HL-60 (cell line): ENCODE measurements at regions not wholly inside any gene's neighbourhood (a gene's known extent, or its start where the extent isn't known, plus 50 kb on each side); places are given as distances from the start of the nearest gene placed in this dataset.

ENCODE experiments used
- DNase-seq, 2 experiments: peaks; one replicate each; pipeline ENCODE4 v3.0.0-alpha.2; 2010 to 2020; ENCODE audit warnings: low read depth in 1 of 2, low spot score in 1 of 2
- H3K27ac ChIP-seq: fragments of 250-450 bp; sonication (Bioruptor Pico); replicated peaks from 2 replicates; pipeline ENCODE4 v1.5.1; 2020; ENCODE audit warnings: mild to moderate bottlenecking, moderate library complexity
- H3K27me3 ChIP-seq: fragments of 250-450 bp; sonication (Bioruptor Pico); 2 replicates; pipeline ENCODE4 v1.5.1; 2021; ENCODE audit warnings: mild to moderate bottlenecking, moderate library complexity; ENCODE audit not compliant: insufficient read depth, poor library complexity, severe bottlenecking
- H3K4me3 ChIP-seq: replicated peaks from 2 replicates; pipeline ENCODE4 v1.5.1; 2011; ENCODE audit warnings: mild to moderate bottlenecking, control low read depth, low read length; ENCODE audit not compliant: insufficient read depth
- CTCF ChIP-seq: IDR thresholded peaks from one replicate; pipeline ENCODE4 v1.5.1; 2011; ENCODE audit warnings: low read length, control low read depth, inconsistent platforms; ENCODE audit not compliant: insufficient read depth
- GABPA ChIP-seq: IDR thresholded peaks from 2 replicates; pipeline ENCODE4 v1.6.1; 2012; ENCODE audit warnings: low read depth
- POLR2AphosphoS5 ChIP-seq: IDR thresholded peaks from 2 replicates; pipeline ENCODE4 v1.6.1; 2012; ENCODE audit warnings: low read depth
- REST ChIP-seq: IDR thresholded peaks from 2 replicates; pipeline ENCODE4 v1.6.1; 2012; ENCODE audit warnings: low read depth; ENCODE audit not compliant: insufficient replicate concordance
- SPI1 ChIP-seq: IDR thresholded peaks from 2 replicates; pipeline ENCODE4 v1.6.1; 2012; ENCODE audit warnings: low read depth, mild to moderate bottlenecking, borderline replicate concordance

DNA sequence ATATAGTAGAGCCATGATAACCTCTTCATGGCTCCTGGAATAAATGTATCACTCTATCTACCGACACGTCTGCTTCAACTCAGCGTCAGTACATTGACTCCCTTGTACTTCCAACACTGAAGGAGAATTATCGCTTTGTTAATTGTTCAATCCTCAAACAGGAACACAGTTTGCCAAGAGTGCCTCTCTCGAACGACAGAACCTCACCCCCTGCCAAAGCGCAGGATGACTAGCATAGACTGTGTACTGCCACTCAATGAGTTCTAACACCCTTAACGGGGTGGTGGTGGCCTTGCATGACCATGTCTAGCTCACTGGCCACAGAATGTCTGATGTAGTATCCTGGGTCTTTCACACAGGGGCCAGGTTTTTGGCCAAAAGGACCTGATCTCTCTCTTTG lies 81.4 kb upstream of the HEY2 start:
- Histone ChIP-seq H3K27ac (no peak overlapping the region), H3K27me3 (peaks cover 7% of the 10 kb centered on the region), H3K4me3 (no peak overlapping the region)
- TF ChIP-seq POLR2AphosphoS5: no peak
- TF ChIP-seq CTCF: no peak
- TF ChIP-seq SPI1: no peak
- TF ChIP-seq GABPA: no peak
- no peak for TF ChIP-seq REST
- DNase-seq: no peak

DNA sequence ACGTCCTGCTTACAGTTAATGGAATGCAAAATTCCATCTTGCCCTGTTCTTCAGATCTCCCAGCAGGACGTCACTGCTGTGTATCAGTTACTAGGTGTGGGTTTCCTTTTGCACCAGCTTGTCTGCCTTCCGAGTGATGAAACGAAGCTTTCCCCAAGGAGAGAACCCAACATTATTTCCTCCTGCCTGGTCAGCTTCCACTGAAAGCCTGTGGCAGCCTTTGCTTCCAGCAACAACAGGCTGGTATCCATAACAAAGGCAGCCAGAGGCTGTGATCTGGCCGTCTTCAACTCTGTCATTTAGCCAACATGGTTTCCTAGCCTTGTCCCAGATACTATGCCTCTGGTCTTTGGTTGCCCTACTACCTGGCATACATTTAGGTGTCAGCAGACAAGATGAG lies 78.9 kb upstream of the HEY2 start:
- no peak for TF ChIP-seq CTCF
- TF ChIP-seq GABPA: no peak
- no peak for TF ChIP-seq REST
- no peak for DNase-seq
- H3K4me3 ChIP-seq: no peak overlapping the region
- no peak overlapping the region for H3K27ac ChIP-seq
- peaks cover 7% of the 10 kb centered on the region for H3K27me3 ChIP-seq

DNA sequence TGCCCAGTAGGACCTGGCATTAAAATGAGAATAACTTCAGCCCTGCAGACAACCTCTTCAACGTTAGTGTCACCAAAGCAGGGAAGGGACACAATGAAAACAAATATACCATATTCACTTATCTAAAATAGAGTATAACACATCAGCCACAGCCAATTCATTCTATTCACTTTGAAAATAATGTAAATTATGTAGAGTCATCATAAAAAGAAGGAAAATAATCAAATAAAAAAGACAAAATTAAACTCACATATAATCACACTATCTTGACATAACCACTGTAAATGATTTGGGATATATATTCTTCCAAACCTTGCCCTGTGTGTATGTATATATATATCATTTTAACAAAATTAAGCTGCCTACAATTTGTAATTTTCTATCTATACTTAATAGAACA lies 78.1 kb upstream of the HEY2 start:
- Histone ChIP-seq H3K4me3 (no peak overlapping the region), H3K27me3 (peaks cover 7% of the 10 kb centered on the region), H3K27ac (no peak overlapping the region)
- no peak for DNase-seq
- TF ChIP-seq REST (no peak), POLR2AphosphoS5 (no peak), GABPA (no peak), CTCF (no peak), SPI1 (no peak)
